MM.1S (cell line): ENCODE measurements at regions not wholly inside any gene's neighbourhood (a gene's known extent, or its start where the extent isn't known, plus 50 kb on each side); places are given as distances from the start of the nearest gene placed in this dataset.

ENCODE experiments used
- EZH2 ChIP-seq: fragments of 300-600 bp; sonication (generic); optimal IDR thresholded peaks from 2 replicates; pipeline ENCODE3; 2017; ENCODE audit warnings: low read depth, mild to moderate bottlenecking, antibody characterized with exemption, low read length, mixed read lengths
- EZH2phosphoT487 ChIP-seq: fragments of 300-600 bp; sonication (generic); IDR thresholded peaks from 2 replicates; pipeline ENCODE4 v1.6.1; 2018; ENCODE audit warnings: antibody characterized with exemption, low read length
- TF ChIP-seq, protein P1 (sequence below): fragments of 300-600 bp; sonication (generic); IDR thresholded peaks from 2 replicates; pipeline ENCODE4 v1.5.1; 2016; ENCODE audit warnings: antibody characterized with exemption, low read length, mixed read lengths

GRCh38 chr5:31008231-31008630 lies 185.3 kb upstream of the CDH6 start:
- TF ChIP-seq EZH2 (no peak), EZH2phosphoT487 (no peak)
- TF ChIP-seq, protein P1, sequence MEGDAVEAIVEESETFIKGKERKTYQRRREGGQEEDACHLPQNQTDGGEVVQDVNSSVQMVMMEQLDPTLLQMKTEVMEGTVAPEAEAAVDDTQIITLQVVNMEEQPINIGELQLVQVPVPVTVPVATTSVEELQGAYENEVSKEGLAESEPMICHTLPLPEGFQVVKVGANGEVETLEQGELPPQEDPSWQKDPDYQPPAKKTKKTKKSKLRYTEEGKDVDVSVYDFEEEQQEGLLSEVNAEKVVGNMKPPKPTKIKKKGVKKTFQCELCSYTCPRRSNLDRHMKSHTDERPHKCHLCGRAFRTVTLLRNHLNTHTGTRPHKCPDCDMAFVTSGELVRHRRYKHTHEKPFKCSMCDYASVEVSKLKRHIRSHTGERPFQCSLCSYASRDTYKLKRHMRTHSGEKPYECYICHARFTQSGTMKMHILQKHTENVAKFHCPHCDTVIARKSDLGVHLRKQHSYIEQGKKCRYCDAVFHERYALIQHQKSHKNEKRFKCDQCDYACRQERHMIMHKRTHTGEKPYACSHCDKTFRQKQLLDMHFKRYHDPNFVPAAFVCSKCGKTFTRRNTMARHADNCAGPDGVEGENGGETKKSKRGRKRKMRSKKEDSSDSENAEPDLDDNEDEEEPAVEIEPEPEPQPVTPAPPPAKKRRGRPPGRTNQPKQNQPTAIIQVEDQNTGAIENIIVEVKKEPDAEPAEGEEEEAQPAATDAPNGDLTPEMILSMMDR = no peak
